MCF 10A (cell line): ENCODE measurements at regions not wholly inside any gene's neighbourhood (a gene's known extent, or its start where the extent isn't known, plus 50 kb on each side); places are given as distances from the start of the nearest gene placed in this dataset.

Source experiments
- BruUV-seq: library from RNA; stranded (reverse); fragments of 400-500 nt; replicated peaks from 2 replicates; lab custom pipeline; 2021; lab: Mats Ljungman, UMichigan
- CTCF ChIA-PET: fragments of 300-600 bp; sonication (Branson Sonifier 250); formaldehyde crosslinking; extraction: SDS; loops from one replicate; lab custom pipeline; 2021; ENCODE audit warnings: antibody characterized with exemption, inconsistent platforms; lab: Yijun Ruan, JAX
- POLR2A ChIA-PET: fragments of 300-600, 350-650 bp; sonication (Branson Sonifier 250); formaldehyde crosslinking; extraction: SDS; loops from one replicate; lab custom pipeline; 2020; ENCODE audit warnings: antibody characterized with exemption, inconsistent platforms; lab: Yijun Ruan, JAX
- DNase-seq: peaks from one replicate; pipeline ENCODE4 v3.0.0-alpha.2; 2018; ENCODE audit not compliant: unreplicated experiment
- H3K27ac Mint-ChIP-seq: one replicate; pipeline ENCODE4 v1.8.0; 2022; ENCODE audit warnings: mild to moderate bottlenecking, low read depth, mixed read lengths; ENCODE audit not compliant: unreplicated experiment
- H3K27me3 Mint-ChIP-seq: one replicate; pipeline ENCODE4 v1.8.0; 2022; ENCODE audit warnings: mixed read lengths; ENCODE audit not compliant: insufficient read depth, unreplicated experiment
- H3K36me3 Mint-ChIP-seq: one replicate; pipeline ENCODE4 v1.8.0; 2022; ENCODE audit warnings: mild to moderate bottlenecking, moderate library complexity, mixed read lengths; ENCODE audit not compliant: insufficient read depth, unreplicated experiment
- H3K4me1 Mint-ChIP-seq: one replicate; pipeline ENCODE4 v1.8.0; 2022; ENCODE audit warnings: mixed read lengths; ENCODE audit not compliant: insufficient read depth, unreplicated experiment
- H3K4me3 Mint-ChIP-seq: one replicate; pipeline ENCODE4 v1.8.0; 2022; ENCODE audit warnings: mild to moderate bottlenecking, moderate library complexity, mixed read lengths; ENCODE audit not compliant: unreplicated experiment
- H3K9me3 Mint-ChIP-seq: one replicate; pipeline ENCODE4 v1.8.0; 2022; ENCODE audit warnings: mixed read lengths; ENCODE audit not compliant: unreplicated experiment
- CTCF ChIP-seq: fragments of 200-600 bp; IDR thresholded peaks from one replicate; pipeline ENCODE4 v1.8.0; 2022; ENCODE audit warnings: antibody characterized with exemption, mild to moderate bottlenecking; ENCODE audit not compliant: unreplicated experiment
- intact Hi-C: fragments of 100-400 bp; cut with micrococcal nuclease; formaldehyde crosslinking; loops from 2 replicates; pipeline ENCODE4 v1.14.1; 2022

GRCh38 chr22:48889209-48889830 lies 938.4 kb downstream of the BRD1 start:
- no TSS peak for BruUV-seq
- intact Hi-C loops: no loop called here
- H3K27ac Mint-ChIP-seq: no peak overlapping the region
- DNase-seq: no peak
- H3K36me3 Mint-ChIP-seq: no peaks in the 10 kb centered on the region
- H3K9me3 Mint-ChIP-seq: peaks cover 8% of the 10 kb centered on the region
- POLR2A ChIA-PET: no interaction called here
- TF ChIP-seq CTCF: no peak
- no peaks in the 10 kb centered on the region for H3K4me1 Mint-ChIP-seq
- CTCF ChIA-PET: no interaction called here
- no peak overlapping the region for H3K4me3 Mint-ChIP-seq
- H3K27me3 Mint-ChIP-seq: no peaks in the 10 kb centered on the region

GRCh38 chr22:48888466-48889208 lies 939.0 kb downstream of the BRD1 start:
- intact Hi-C loops: no loop called here
- H3K9me3 Mint-ChIP-seq: peaks cover 8% of the 10 kb centered on the region
- CTCF ChIA-PET: no interaction called here
- H3K36me3 Mint-ChIP-seq: no peaks in the 10 kb centered on the region
- no TSS peak for BruUV-seq
- no peaks in the 10 kb centered on the region for H3K4me1 Mint-ChIP-seq
- no peak overlapping the region for H3K4me3 Mint-ChIP-seq
- H3K27me3 Mint-ChIP-seq: no peaks in the 10 kb centered on the region
- no peak for DNase-seq
- no peak for TF ChIP-seq CTCF
- no peak overlapping the region for H3K27ac Mint-ChIP-seq
- POLR2A ChIA-PET: no interaction called here

GRCh38 chr22:48887394-48888332 lies 940.0 kb downstream of the BRD1 start:
- TF ChIP-seq CTCF: no peak
- BruUV-seq: no TSS peak
- ChIA-PET POLR2A (no interaction called here), CTCF (no interaction called here)
- intact Hi-C loops: no loop called here
- DNase-seq: no peak
- Mint-ChIP-seq H3K36me3 (no peaks in the 10 kb centered on the region), H3K4me1 (no peaks in the 10 kb centered on the region), H3K9me3 (peaks cover under 1% of the 10 kb centered on the region), H3K27ac (no peak overlapping the region), H3K27me3 (no peaks in the 10 kb centered on the region), H3K4me3 (no peak overlapping the region)
